ENCODE measurements at regions not wholly inside any gene's neighbourhood (a gene's known extent, or its start where the extent isn't known, plus 50 kb on each side); places are given as distances from the start of the nearest gene placed in this dataset.

DNA sequence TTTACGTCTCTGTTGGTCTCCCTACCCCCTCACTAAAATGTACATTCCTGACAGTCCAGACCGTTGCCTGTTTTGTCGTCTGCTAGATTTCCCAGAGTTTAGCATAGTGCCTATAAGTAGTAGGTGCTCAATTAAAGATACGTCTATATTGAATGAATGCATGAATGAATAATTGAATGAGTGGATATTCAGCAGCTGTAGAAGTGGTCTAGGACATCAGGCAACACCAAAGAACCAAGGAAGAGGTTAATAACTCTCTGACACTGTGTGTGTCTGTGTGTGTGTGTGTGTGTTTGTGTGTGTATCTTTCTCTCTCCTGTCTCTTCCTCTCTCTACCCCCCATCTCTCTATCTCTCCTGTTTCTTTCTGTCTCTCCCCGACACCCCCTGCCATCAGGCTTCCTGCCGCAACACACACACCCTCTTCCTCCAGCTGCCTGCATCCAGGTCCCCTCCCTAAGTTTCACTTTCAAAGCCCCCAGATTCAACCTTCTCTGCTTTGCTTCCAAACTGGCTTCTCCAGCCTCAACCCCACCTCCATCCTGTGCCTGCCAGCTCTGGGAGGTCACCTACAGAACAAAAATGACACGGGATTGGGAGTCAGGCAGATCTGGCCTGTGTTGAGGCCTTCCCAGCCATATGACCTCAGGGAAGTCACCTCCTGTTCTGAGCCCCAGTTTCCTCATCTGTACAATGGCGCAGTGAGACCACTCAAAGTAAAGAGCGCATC, 119.9 kb upstream of the NCOR2 start:
- Histone ChIP-seq H4K20me1 (ENCODE audit: insufficient read depth, low read length) (no peaks in the 10 kb centered on the region), H3K27ac (ENCODE audit: low read depth in 1 of 2, low read length in 2 of 2) (peak overlapping the region in 1 of 2 donors; percentile 24), H3K9me3 (replicated peaks in 1 of 2; ENCODE audit: control insufficient read depth in 1 of 2, insufficient read depth in 1 of 2, low read length in 2 of 2) (peaks cover 5 to 10% of the 10 kb centered on the region in 2 donors), H3K4me1 (ENCODE audit: control insufficient read depth in 1 of 2, insufficient read depth in 2 of 2, low read length in 2 of 2) (peaks cover 54 to 67% of the 10 kb centered on the region in 2 donors), H2AFZ (ENCODE audit: insufficient read depth, low read depth, low read length, poor library complexity, severe bottlenecking) (peak overlapping the region; percentile 2), H3K27me3 (ENCODE audit: control insufficient read depth in 2 of 2, insufficient read depth in 2 of 2, low read length in 2 of 2) (no peaks in the 10 kb centered on the region), H3K4me2 (replicated peaks; ENCODE audit: extremely low read depth, low read length, poor library complexity, severe bottlenecking) (peak overlapping the region; percentile 33), H3K36me3 (replicated peaks in 1 of 2; ENCODE audit: control insufficient read depth in 1 of 2, insufficient read depth in 2 of 2, low read length in 2 of 2) (no peaks in the 10 kb centered on the region), H3K4me3 (replicated peaks in 1 of 3; ENCODE audit: low read depth in 2 of 3, low read length in 3 of 3) (peak overlapping the region in 1 of 3 experiments; percentile 2), H3K9ac (ENCODE audit: insufficient read depth, low read length, poor library complexity, severe bottlenecking) (peak overlapping the region; percentile 7), H3K79me2 (ENCODE audit: insufficient read depth, low read length) (no peaks in the 10 kb centered on the region)
- no peak for DNase-seq
- Mint-ChIP-seq H3K27ac (peak overlapping the region in 5 of 7 donors; percentile 42 to 77 (median 52)), H3K27me3 (ENCODE audit: low read depth in 3 of 3) (peaks cover 0 to 2% (median 0%) of the 10 kb centered on the region in 3 donors), H3K36me3 (peaks cover 4 to 10% of the 10 kb centered on the region in 2 donors), H3K4me1 (peaks cover 69% of the 10 kb centered on the region), H3K9me3 (peaks cover 0 to 15% (median 8%) of the 10 kb centered on the region in 7 donors), H3K4me3 (peak overlapping the region in 1 of 2 donors; percentile 48)
- WGBS (ENCODE audit: insufficient coverage): 34% methylated on average over 5 of the region's 9 CpGs
- no peak for TF ChIP-seq CTCF (IDR thresholded peaks at IDR 0.05)
- intact Hi-C loops (cut with micrococcal nuclease): loop anchor here in 1 of 2 donors (10.0 kb wide), 1 partner anchor 293 kb away; no protein-coding TSS in a partner anchor

DNA sequence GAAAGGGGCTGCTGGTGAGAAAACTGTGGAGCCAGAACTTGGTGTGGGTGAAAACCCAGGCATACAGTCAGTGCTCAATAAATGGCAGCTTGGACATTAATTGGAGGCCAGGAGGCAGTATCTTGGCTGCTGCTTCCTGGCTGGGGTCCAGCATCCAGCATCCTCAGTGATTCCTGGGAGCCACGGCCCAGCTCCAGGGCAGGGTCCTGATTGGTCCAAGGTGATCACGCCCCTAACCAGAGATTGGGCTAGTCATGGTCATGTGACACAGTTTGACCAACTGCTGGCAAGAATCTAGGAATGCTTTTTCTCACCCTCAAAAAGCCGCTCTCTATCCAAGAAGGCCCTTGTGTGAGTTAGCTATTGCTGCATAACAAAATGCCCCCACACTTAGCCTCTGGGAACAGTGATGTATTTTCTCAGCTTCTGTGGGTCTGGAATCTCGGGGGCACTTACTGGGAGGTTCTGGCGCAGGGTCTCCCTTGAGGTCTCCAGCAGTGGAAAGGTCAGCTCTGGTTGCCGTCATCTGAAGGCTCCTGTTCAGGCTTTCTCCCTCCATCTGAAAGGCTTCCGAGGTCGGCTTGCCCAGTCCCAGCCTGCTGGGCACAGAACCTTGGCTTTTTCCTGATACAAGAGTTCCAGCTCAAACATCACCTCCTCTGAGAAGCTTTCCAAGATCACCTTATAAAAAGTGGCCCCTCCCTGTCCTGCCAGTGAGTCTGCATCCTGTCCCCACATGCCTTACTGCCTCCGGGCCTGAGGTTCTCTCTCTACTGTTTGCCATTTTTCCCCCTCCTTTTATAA, 119.2 kb upstream of the NCOR2 start:
- Histone ChIP-seq H3K36me3 (replicated peaks in 1 of 2; ENCODE audit: control insufficient read depth in 1 of 2, insufficient read depth in 2 of 2, low read length in 2 of 2) (no peaks in the 10 kb centered on the region), H3K4me2 (replicated peaks; ENCODE audit: extremely low read depth, low read length, poor library complexity, severe bottlenecking) (no peak overlapping the region), H3K9ac (ENCODE audit: insufficient read depth, low read length, poor library complexity, severe bottlenecking) (no peak overlapping the region), H3K79me2 (ENCODE audit: insufficient read depth, low read length) (no peaks in the 10 kb centered on the region), H3K4me3 (replicated peaks in 1 of 3; ENCODE audit: low read depth in 2 of 3, low read length in 3 of 3) (no peak overlapping the region), H3K27ac (ENCODE audit: low read depth in 1 of 2, low read length in 2 of 2) (no peak overlapping the region), H3K4me1 (ENCODE audit: control insufficient read depth in 1 of 2, insufficient read depth in 2 of 2, low read length in 2 of 2) (peaks cover 62 to 75% of the 10 kb centered on the region in 2 donors), H3K9me3 (replicated peaks in 1 of 2; ENCODE audit: control insufficient read depth in 1 of 2, insufficient read depth in 1 of 2, low read length in 2 of 2) (peaks cover 0 to 2% of the 10 kb centered on the region in 2 donors), H4K20me1 (ENCODE audit: insufficient read depth, low read length) (no peaks in the 10 kb centered on the region), H2AFZ (ENCODE audit: insufficient read depth, low read depth, low read length, poor library complexity, severe bottlenecking) (no peak overlapping the region), H3K27me3 (ENCODE audit: control insufficient read depth in 2 of 2, insufficient read depth in 2 of 2, low read length in 2 of 2) (no peaks in the 10 kb centered on the region)
- Mint-ChIP-seq H3K27ac (peak overlapping the region in 2 of 7 donors; percentile 18 to 52), H3K27me3 (ENCODE audit: low read depth in 3 of 3) (peaks cover 0 to 2% (median 0%) of the 10 kb centered on the region in 3 donors), H3K9me3 (peaks cover 0 to 8% (median 5%) of the 10 kb centered on the region in 7 donors), H3K4me1 (peaks cover 76% of the 10 kb centered on the region), H3K4me3 (no peak overlapping the region), H3K36me3 (peaks cover 4 to 10% of the 10 kb centered on the region in 2 donors)
- intact Hi-C loops (cut with micrococcal nuclease): loop anchor here in 1 of 2 donors (10.0 kb wide), 1 partner anchor 292 kb away; no protein-coding TSS in a partner anchor
- no peak for TF ChIP-seq CTCF (IDR thresholded peaks at IDR 0.05)
- no peak for DNase-seq
- WGBS (ENCODE audit: insufficient coverage): 89% methylated on average over 8 of the region's 9 CpGs

Data from CD14-positive monocyte (primary cell).